GM23338 (cell line): ENCODE measurements at regions not wholly inside any gene's neighbourhood (a gene's known extent, or its start where the extent isn't known, plus 50 kb on each side); places are given as distances from the start of the nearest gene placed in this dataset.

Source experiments
- ATAC-seq: fragments of 200-7000 bp; cut with Tn5 transposase; 3 replicates; pipeline ENCODE4 v1.9.1; 2020
- DNase-seq: peaks from one replicate; pipeline ENCODE4 v3.0.0-alpha.2; 2015; ENCODE audit warnings: low spot score
- H2AFZ ChIP-seq: fragments of 200-600 bp; sonication (generic); 2 replicates; pipeline ENCODE4 v1.8.0; 2016; ENCODE audit warnings: antibody characterized with exemption, mild to moderate bottlenecking, moderate library complexity
- H3F3A ChIP-seq: fragments of 200-600 bp; sonication (generic); replicated peaks from 2 replicates; pipeline ENCODE4 v1.8.0; 2017; ENCODE audit warnings: antibody characterized with exemption, mixed run types, low read depth
- H3K27ac ChIP-seq: fragments of 200-600 bp; sonication (generic); 2 replicates; pipeline ENCODE4 v1.6.1; 2016; ENCODE audit warnings: low read depth
- H3K27me3 ChIP-seq: fragments of 200-600 bp; sonication (generic); 2 replicates; pipeline ENCODE4 v1.8.0; 2016; ENCODE audit warnings: mild to moderate bottlenecking, mixed run types, moderate library complexity; ENCODE audit not compliant: insufficient read depth
- H3K36me3 ChIP-seq: fragments of 200-600 bp; sonication (generic); 2 replicates; pipeline ENCODE4 v1.8.0; 2016; ENCODE audit warnings: mild to moderate bottlenecking; ENCODE audit not compliant: insufficient read depth
- H3K4me1 ChIP-seq: fragments of 200-600 bp; sonication (generic); 2 replicates; pipeline ENCODE4 v1.8.0; 2016; ENCODE audit warnings: mild to moderate bottlenecking, moderate library complexity; ENCODE audit not compliant: insufficient read depth
- H3K4me2 ChIP-seq: fragments of 200-600 bp; sonication (generic); 2 replicates; pipeline ENCODE4 v1.7.1; 2017; ENCODE audit warnings: mixed run types
- H3K4me3 ChIP-seq: fragments of 200-600 bp; sonication (generic); 2 replicates; pipeline ENCODE4 v1.6.1; 2016; ENCODE audit warnings: mixed run types
- H3K79me2 ChIP-seq: fragments of 200-600 bp; sonication (generic); replicated peaks from 2 replicates; pipeline ENCODE4 v1.8.0; 2017; ENCODE audit warnings: mild to moderate bottlenecking; ENCODE audit not compliant: insufficient read depth
- H3K9me2 ChIP-seq: fragments of 200-600 bp; sonication (generic); 2 replicates; pipeline ENCODE4 v1.8.0; 2017; ENCODE audit not compliant: insufficient read depth
- H4K20me1 ChIP-seq: fragments of 200-600 bp; sonication (generic); replicated peaks from 2 replicates; pipeline ENCODE4 v1.8.0; 2017; ENCODE audit warnings: mild to moderate bottlenecking; ENCODE audit not compliant: insufficient read depth
- H3K27ac Mint-ChIP-seq: 2 replicates; pipeline ENCODE4 v1.8.0; 2020; ENCODE audit warnings: inconsistent platforms, mild to moderate bottlenecking, moderate library complexity, mixed read lengths
- H3K27me3 Mint-ChIP-seq: 3 replicates; pipeline ENCODE4 v1.8.0; 2022; ENCODE audit warnings: low read depth, mild to moderate bottlenecking, moderate library complexity, mixed read lengths, inconsistent platforms; ENCODE audit not compliant: insufficient read depth, poor library complexity
- H3K36me3 Mint-ChIP-seq: 3 replicates; pipeline ENCODE4 v1.8.0; 2021; ENCODE audit warnings: low read depth, mild to moderate bottlenecking, inconsistent platforms, moderate library complexity, mixed read lengths
- H3K4me1 Mint-ChIP-seq: 3 replicates; pipeline ENCODE4 v1.8.0; 2020; ENCODE audit warnings: mild to moderate bottlenecking, inconsistent platforms, mixed read lengths
- H3K4me3 Mint-ChIP-seq: 3 replicates; pipeline ENCODE4 v1.8.0; 2021; ENCODE audit warnings: moderate library complexity, mild to moderate bottlenecking, inconsistent platforms, mixed read lengths
- H3K9me3 Mint-ChIP-seq: 3 replicates; pipeline ENCODE4 v1.8.0; 2020; ENCODE audit warnings: moderate library complexity, mild to moderate bottlenecking, inconsistent platforms, mixed read lengths
- CREB1 ChIP-seq: fragments of 250-450 bp; sonication (Bioruptor Pico); IDR thresholded peaks from 2 replicates; pipeline ENCODE4 v1.5.0; 2020; ENCODE audit warnings: low read depth, mild to moderate bottlenecking, moderate library complexity
- EZH2 ChIP-seq: fragments of 200-600 bp; sonication (generic); IDR thresholded peaks from one replicate; pipeline ENCODE4 v1.8.0; 2017; ENCODE audit warnings: antibody characterized with exemption, mild to moderate bottlenecking, low read depth; ENCODE audit not compliant: unreplicated experiment
- EZH2phosphoT487 ChIP-seq: fragments of 200-600 bp; sonication (generic); IDR thresholded peaks from one replicate; pipeline ENCODE4 v1.8.1; 2018; ENCODE audit warnings: antibody characterized with exemption; ENCODE audit not compliant: unreplicated experiment
- JUNB ChIP-seq: IDR thresholded peaks from one replicate; pipeline ENCODE4 v1.6.1; 2016; ENCODE audit warnings: antibody characterized with exemption; ENCODE audit not compliant: unreplicated experiment
- NANOG ChIP-seq: IDR thresholded peaks from 2 replicates; pipeline ENCODE4 v1.6.1; 2016; ENCODE audit warnings: antibody characterized with exemption, borderline replicate concordance
- POLR2AphosphoS5 ChIP-seq: IDR thresholded peaks from 2 replicates; pipeline ENCODE4 v1.6.1; 2016; ENCODE audit warnings: antibody characterized with exemption, low read depth
- STAT1 ChIP-seq: IDR thresholded peaks from one replicate; pipeline ENCODE4 v1.6.1; 2016; ENCODE audit warnings: antibody characterized with exemption; ENCODE audit not compliant: unreplicated experiment
- ZNF114 ChIP-seq: fragments of 250-450 bp; sonication (Bioruptor Pico); IDR thresholded peaks from 2 replicates; pipeline ENCODE4 v1.5.0; 2020; ENCODE audit warnings: mild to moderate bottlenecking, moderate library complexity
- ZNF331 ChIP-seq: fragments of 250-450 bp; sonication (Bioruptor Pico); IDR thresholded peaks from 2 replicates; pipeline ENCODE4 v1.5.0; 2020; ENCODE audit warnings: low read depth, mild to moderate bottlenecking, moderate library complexity
- TF ChIP-seq, protein P1 (sequence below): IDR thresholded peaks from one replicate; pipeline ENCODE4 v1.6.1; 2018; ENCODE audit warnings: antibody characterized with exemption; ENCODE audit not compliant: unreplicated experiment
- TF ChIP-seq, protein P2 (sequence below): fragments of 250-450 bp; sonication (Bioruptor Pico); IDR thresholded peaks from 2 replicates; pipeline ENCODE4 v1.5.0; 2020; ENCODE audit warnings: mild to moderate bottlenecking, moderate library complexity
- TF ChIP-seq, protein P3 (sequence below), 2 experiments: fragments of 200-600 bp in 1 of 2; sonication (generic) in 1 of 2; conservative IDR thresholded peaks; 2 replicates each; pipeline versions ENCODE4 v1.5.1 to v1.6.1; 2016 to 2017; ENCODE audit warnings: antibody characterized with exemption in 2 of 2, low read depth in 2 of 2, mild to moderate bottlenecking in 2 of 2, moderate library complexity in 1 of 2
- TF ChIP-seq, protein P4 (sequence below): IDR thresholded peaks from 2 replicates; pipeline ENCODE4 v1.6.1; 2016; ENCODE audit warnings: antibody characterized with exemption

DNA sequence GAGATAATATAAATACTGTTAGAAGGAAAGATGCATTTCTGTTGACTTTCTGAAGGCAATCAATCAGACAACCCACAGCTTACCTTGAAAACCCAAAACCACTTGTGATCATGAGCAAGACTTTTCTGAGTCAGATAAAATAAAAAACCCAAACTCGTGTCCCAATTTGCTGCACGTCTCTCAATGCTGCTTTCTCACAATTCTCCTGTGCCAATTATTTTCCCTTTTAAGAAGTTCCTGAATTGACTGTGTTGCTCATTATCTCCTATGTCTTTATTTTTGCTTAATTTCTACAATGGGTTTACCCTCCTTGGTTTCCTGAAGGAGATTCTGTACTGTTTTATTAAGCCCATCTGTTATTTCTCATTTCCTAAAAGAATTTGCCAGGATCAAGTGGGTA lies 1891.9 kb upstream of the PCDH10 start:
- Histone ChIP-seq H4K20me1 (no peaks in the 10 kb centered on the region), H3K27me3 (no peaks in the 10 kb centered on the region), H3K79me2 (no peaks in the 10 kb centered on the region), H2AFZ (no peak overlapping the region), H3K4me2 (no peak overlapping the region), H3K4me1 (no peaks in the 10 kb centered on the region), H3K27ac (no peak overlapping the region), H3K9me2 (no peaks in the 10 kb centered on the region), H3F3A (no peaks in the 10 kb centered on the region), H3K4me3 (no peak overlapping the region), H3K36me3 (no peaks in the 10 kb centered on the region)
- no peak for TF ChIP-seq EZH2
- TF ChIP-seq CREB1: no peak
- TF ChIP-seq STAT1: no peak
- TF ChIP-seq, protein P1, sequence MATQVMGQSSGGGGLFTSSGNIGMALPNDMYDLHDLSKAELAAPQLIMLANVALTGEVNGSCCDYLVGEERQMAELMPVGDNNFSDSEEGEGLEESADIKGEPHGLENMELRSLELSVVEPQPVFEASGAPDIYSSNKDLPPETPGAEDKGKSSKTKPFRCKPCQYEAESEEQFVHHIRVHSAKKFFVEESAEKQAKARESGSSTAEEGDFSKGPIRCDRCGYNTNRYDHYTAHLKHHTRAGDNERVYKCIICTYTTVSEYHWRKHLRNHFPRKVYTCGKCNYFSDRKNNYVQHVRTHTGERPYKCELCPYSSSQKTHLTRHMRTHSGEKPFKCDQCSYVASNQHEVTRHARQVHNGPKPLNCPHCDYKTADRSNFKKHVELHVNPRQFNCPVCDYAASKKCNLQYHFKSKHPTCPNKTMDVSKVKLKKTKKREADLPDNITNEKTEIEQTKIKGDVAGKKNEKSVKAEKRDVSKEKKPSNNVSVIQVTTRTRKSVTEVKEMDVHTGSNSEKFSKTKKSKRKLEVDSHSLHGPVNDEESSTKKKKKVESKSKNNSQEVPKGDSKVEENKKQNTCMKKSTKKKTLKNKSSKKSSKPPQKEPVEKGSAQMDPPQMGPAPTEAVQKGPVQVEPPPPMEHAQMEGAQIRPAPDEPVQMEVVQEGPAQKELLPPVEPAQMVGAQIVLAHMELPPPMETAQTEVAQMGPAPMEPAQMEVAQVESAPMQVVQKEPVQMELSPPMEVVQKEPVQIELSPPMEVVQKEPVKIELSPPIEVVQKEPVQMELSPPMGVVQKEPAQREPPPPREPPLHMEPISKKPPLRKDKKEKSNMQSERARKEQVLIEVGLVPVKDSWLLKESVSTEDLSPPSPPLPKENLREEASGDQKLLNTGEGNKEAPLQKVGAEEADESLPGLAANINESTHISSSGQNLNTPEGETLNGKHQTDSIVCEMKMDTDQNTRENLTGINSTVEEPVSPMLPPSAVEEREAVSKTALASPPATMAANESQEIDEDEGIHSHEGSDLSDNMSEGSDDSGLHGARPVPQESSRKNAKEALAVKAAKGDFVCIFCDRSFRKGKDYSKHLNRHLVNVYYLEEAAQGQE: no peak
- TF ChIP-seq, protein P2, sequence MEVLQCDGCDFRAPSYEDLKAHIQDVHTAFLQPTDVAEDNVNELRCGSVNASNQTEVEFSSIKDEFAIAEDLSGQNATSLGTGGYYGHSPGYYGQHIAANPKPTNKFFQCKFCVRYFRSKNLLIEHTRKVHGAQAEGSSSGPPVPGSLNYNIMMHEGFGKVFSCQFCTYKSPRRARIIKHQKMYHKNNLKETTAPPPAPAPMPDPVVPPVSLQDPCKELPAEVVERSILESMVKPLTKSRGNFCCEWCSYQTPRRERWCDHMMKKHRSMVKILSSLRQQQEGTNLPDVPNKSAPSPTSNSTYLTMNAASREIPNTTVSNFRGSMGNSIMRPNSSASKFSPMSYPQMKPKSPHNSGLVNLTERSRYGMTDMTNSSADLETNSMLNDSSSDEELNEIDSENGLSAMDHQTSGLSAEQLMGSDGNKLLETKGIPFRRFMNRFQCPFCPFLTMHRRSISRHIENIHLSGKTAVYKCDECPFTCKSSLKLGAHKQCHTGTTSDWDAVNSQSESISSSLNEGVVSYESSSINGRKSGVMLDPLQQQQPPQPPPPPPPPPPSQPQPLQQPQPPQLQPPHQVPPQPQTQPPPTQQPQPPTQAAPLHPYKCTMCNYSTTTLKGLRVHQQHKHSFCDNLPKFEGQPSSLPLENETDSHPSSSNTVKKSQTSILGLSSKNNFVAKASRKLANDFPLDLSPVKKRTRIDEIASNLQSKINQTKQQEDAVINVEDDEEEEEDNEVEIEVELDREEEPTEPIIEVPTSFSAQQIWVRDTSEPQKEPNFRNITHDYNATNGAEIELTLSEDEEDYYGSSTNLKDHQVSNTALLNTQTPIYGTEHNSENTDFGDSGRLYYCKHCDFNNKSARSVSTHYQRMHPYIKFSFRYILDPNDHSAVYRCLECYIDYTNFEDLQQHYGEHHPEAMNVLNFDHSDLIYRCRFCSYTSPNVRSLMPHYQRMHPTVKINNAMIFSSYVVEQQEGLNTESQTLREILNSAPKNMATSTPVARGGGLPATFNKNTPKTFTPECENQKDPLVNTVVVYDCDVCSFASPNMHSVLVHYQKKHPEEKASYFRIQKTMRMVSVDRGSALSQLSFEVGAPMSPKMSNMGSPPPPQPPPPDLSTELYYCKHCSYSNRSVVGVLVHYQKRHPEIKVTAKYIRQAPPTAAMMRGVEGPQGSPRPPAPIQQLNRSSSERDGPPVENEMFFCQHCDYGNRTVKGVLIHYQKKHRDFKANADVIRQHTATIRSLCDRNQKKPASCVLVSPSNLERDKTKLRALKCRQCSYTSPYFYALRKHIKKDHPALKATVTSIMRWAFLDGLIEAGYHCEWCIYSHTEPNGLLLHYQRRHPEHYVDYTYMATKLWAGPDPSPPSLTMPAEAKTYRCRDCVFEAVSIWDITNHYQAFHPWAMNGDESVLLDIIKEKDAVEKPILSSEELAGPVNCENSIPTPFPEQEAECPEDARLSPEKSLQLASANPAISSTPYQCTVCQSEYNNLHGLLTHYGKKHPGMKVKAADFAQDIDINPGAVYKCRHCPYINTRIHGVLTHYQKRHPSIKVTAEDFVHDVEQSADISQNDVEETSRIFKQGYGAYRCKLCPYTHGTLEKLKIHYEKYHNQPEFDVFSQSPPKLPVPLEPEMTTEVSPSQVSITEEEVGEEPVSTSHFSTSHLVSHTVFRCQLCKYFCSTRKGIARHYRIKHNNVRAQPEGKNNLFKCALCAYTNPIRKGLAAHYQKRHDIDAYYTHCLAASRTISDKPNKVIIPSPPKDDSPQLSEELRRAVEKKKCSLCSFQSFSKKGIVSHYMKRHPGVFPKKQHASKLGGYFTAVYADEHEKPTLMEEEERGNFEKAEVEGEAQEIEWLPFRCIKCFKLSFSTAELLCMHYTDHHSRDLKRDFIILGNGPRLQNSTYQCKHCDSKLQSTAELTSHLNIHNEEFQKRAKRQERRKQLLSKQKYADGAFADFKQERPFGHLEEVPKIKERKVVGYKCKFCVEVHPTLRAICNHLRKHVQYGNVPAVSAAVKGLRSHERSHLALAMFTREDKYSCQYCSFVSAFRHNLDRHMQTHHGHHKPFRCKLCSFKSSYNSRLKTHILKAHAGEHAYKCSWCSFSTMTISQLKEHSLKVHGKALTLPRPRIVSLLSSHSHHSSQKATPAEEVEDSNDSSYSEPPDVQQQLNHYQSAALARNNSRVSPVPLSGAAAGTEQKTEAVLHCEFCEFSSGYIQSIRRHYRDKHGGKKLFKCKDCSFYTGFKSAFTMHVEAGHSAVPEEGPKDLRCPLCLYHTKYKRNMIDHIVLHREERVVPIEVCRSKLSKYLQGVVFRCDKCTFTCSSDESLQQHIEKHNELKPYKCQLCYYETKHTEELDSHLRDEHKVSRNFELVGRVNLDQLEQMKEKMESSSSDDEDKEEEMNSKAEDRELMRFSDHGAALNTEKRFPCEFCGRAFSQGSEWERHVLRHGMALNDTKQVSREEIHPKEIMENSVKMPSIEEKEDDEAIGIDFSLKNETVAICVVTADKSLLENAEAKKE (CRISPR knock-in tag): no peak
- no peak for TF ChIP-seq NANOG
- TF ChIP-seq, protein P3, sequence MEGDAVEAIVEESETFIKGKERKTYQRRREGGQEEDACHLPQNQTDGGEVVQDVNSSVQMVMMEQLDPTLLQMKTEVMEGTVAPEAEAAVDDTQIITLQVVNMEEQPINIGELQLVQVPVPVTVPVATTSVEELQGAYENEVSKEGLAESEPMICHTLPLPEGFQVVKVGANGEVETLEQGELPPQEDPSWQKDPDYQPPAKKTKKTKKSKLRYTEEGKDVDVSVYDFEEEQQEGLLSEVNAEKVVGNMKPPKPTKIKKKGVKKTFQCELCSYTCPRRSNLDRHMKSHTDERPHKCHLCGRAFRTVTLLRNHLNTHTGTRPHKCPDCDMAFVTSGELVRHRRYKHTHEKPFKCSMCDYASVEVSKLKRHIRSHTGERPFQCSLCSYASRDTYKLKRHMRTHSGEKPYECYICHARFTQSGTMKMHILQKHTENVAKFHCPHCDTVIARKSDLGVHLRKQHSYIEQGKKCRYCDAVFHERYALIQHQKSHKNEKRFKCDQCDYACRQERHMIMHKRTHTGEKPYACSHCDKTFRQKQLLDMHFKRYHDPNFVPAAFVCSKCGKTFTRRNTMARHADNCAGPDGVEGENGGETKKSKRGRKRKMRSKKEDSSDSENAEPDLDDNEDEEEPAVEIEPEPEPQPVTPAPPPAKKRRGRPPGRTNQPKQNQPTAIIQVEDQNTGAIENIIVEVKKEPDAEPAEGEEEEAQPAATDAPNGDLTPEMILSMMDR (conservative IDR thresholded peaks at IDR 0.05; ENCODE audit: low read depth in 2 of 2): no peak
- TF ChIP-seq JUNB: no peak
- TF ChIP-seq, protein P4, sequence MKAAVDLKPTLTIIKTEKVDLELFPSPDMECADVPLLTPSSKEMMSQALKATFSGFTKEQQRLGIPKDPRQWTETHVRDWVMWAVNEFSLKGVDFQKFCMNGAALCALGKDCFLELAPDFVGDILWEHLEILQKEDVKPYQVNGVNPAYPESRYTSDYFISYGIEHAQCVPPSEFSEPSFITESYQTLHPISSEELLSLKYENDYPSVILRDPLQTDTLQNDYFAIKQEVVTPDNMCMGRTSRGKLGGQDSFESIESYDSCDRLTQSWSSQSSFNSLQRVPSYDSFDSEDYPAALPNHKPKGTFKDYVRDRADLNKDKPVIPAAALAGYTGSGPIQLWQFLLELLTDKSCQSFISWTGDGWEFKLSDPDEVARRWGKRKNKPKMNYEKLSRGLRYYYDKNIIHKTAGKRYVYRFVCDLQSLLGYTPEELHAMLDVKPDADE: no peak
- no peak for TF ChIP-seq EZH2phosphoT487
- no peak for TF ChIP-seq ZNF114 (CRISPR knock-in tag)
- TF ChIP-seq POLR2AphosphoS5: no peak
- TF ChIP-seq ZNF331 (CRISPR knock-in tag): no peak
- H3K27me3 Mint-ChIP-seq: no peaks in the 10 kb centered on the region
- peaks cover 4% of the 10 kb centered on the region; the same call in 2 of the 3 replicates for H3K4me1 Mint-ChIP-seq
- H3K27ac Mint-ChIP-seq: no peak overlapping the region
- peaks cover 3% of the 10 kb centered on the region; the same call in 2 of the 3 replicates for H3K9me3 Mint-ChIP-seq
- H3K36me3 Mint-ChIP-seq: peaks cover 3% of the 10 kb centered on the region; the same call in 1 of the 3 replicates
- no peak overlapping the region for H3K4me3 Mint-ChIP-seq
- ATAC-seq: no peak
- DNase-seq: no peak
